Upper lobe of left lung (tissue), 4 donors: ENCODE measurements at regions not wholly inside any gene's neighbourhood (a gene's known extent, or its start where the extent isn't known, plus 50 kb on each side); places are given as distances from the start of the nearest gene placed in this dataset.

ENCODE experiments used
- POLR2AphosphoS5 ChIP-seq, 2 donors: sonication (generic); formaldehyde crosslinking; IDR thresholded peaks; one replicate each; pipeline ENCODE4 v1.5.1; 2017; ENCODE audit warnings: antibody characterized with exemption in 2 of 2
- TF ChIP-seq, protein P1 (sequence below), 6 experiments: fragments of 450-650 bp in 4 of 6; fragments of 200-600 bp in 2 of 6; sonication (generic) in 2 of 6; IDR thresholded peaks; one replicate each; pipeline ENCODE4 v1.5.1; 2016 to 2019; ENCODE audit warnings: antibody characterized with exemption in 6 of 6

DNA sequence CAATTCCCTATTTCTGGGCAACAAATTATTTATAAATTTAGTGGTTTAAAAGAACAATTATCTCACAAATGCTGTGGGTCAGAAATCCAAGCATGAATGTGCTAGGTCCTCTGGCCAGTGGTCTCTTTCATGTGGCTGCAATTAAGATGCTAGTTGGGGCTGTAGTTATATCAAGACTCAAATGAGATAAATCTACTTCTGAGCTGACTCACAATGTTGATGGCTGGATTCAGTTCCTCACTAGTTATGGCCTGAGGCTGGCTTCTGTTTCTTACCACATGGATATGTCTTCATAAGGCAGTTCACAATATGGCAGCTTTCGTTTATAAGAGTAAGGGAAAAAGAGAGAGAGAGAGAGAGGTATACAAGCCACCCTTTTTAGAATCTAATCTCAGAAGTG, 717.0 kb downstream of the PRELID2 start:
- no peak for TF ChIP-seq POLR2AphosphoS5 (IDR thresholded peaks at IDR 0.05)
- TF ChIP-seq, protein P1, sequence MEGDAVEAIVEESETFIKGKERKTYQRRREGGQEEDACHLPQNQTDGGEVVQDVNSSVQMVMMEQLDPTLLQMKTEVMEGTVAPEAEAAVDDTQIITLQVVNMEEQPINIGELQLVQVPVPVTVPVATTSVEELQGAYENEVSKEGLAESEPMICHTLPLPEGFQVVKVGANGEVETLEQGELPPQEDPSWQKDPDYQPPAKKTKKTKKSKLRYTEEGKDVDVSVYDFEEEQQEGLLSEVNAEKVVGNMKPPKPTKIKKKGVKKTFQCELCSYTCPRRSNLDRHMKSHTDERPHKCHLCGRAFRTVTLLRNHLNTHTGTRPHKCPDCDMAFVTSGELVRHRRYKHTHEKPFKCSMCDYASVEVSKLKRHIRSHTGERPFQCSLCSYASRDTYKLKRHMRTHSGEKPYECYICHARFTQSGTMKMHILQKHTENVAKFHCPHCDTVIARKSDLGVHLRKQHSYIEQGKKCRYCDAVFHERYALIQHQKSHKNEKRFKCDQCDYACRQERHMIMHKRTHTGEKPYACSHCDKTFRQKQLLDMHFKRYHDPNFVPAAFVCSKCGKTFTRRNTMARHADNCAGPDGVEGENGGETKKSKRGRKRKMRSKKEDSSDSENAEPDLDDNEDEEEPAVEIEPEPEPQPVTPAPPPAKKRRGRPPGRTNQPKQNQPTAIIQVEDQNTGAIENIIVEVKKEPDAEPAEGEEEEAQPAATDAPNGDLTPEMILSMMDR (IDR thresholded peaks at IDR 0.05) = no peak
